DOHH2 (cell line): ENCODE measurements at regions not wholly inside any gene's neighbourhood (a gene's known extent, or its start where the extent isn't known, plus 50 kb on each side); places are given as distances from the start of the nearest gene placed in this dataset.

ENCODE experiments used
- H3F3A ChIP-seq: fragments of 200-600 bp; sonication (generic), shearing (Covaris generic); 2 replicates; pipeline ENCODE4 v1.6.0; 2016; ENCODE audit warnings: antibody characterized with exemption, mild to moderate bottlenecking; ENCODE audit not compliant: control insufficient read depth, insufficient read depth
- H3K27ac ChIP-seq: fragments of 200-600 bp; sonication (generic); 2 replicates; pipeline ENCODE4 v1.5.1; 2014; ENCODE audit warnings: low read depth, mild to moderate bottlenecking, low read length, moderate library complexity
- H3K27me3 ChIP-seq: fragments of 200-600 bp; sonication (generic); 2 replicates; pipeline ENCODE4 v1.6.1; 2014; ENCODE audit warnings: mild to moderate bottlenecking, low read length, mixed read lengths; ENCODE audit not compliant: control insufficient read depth
- H3K36me3 ChIP-seq: fragments of 200-600 bp; sonication (generic); 2 replicates; pipeline ENCODE4 v1.6.1; 2014; ENCODE audit warnings: mild to moderate bottlenecking, low read length, moderate library complexity, mixed read lengths; ENCODE audit not compliant: control insufficient read depth
- H3K4me1 ChIP-seq: fragments of 200-600 bp; sonication (generic); 2 replicates; pipeline ENCODE4 v1.6.1; 2014; ENCODE audit warnings: mild to moderate bottlenecking, low read length, mixed read lengths; ENCODE audit not compliant: control insufficient read depth
- H3K4me2 ChIP-seq: fragments of 200-600 bp; sonication (generic); 2 replicates; pipeline ENCODE4 v1.6.0; 2014; ENCODE audit warnings: mild to moderate bottlenecking, low read length, moderate library complexity
- H3K4me3 ChIP-seq: fragments of 200-600 bp; sonication (generic); 2 replicates; pipeline ENCODE4 v1.5.1; 2014; ENCODE audit warnings: mild to moderate bottlenecking, low read length, mixed read lengths
- H3K79me2 ChIP-seq: fragments of 200-600 bp; sonication (generic); 2 replicates; pipeline ENCODE4 v1.6.1; 2014; ENCODE audit warnings: mild to moderate bottlenecking, low read length, mixed read lengths; ENCODE audit not compliant: control insufficient read depth
- H3K9me2 ChIP-seq: fragments of 200-600 bp; sonication (generic); replicated peaks from 2 replicates; pipeline ENCODE4 v1.6.1; 2014; ENCODE audit warnings: mild to moderate bottlenecking, low read length, mixed read lengths; ENCODE audit not compliant: control insufficient read depth
- H3K9me3 ChIP-seq: fragments of 200-600 bp; sonication (generic); 2 replicates; pipeline ENCODE4 v1.6.1; 2014; ENCODE audit warnings: antibody characterized with exemption, low read length, mixed read lengths; ENCODE audit not compliant: control insufficient read depth, insufficient read depth
- H4K20me1 ChIP-seq: fragments of 200-600 bp; sonication (generic); 2 replicates; pipeline ENCODE4 v1.6.0; 2014; ENCODE audit warnings: low read depth, mild to moderate bottlenecking, antibody characterized with exemption, low read length, moderate library complexity; ENCODE audit not compliant: control insufficient read depth, insufficient read depth
- EZH2phosphoT487 ChIP-seq: fragments of 200-600 bp; sonication (generic); IDR thresholded peaks from 2 replicates; pipeline ENCODE4 v1.6.1; 2017; ENCODE audit warnings: borderline replicate concordance, mild to moderate bottlenecking, antibody characterized with exemption, low read length, moderate library complexity, mixed read lengths
- TF ChIP-seq, protein P1 (sequence below): fragments of 200-600 bp; sonication (generic); IDR thresholded peaks from one replicate; pipeline ENCODE4 v1.5.1; 2014; ENCODE audit warnings: antibody characterized with exemption, mild to moderate bottlenecking, low read depth, low read length; ENCODE audit not compliant: poor library complexity, severe bottlenecking

DNA sequence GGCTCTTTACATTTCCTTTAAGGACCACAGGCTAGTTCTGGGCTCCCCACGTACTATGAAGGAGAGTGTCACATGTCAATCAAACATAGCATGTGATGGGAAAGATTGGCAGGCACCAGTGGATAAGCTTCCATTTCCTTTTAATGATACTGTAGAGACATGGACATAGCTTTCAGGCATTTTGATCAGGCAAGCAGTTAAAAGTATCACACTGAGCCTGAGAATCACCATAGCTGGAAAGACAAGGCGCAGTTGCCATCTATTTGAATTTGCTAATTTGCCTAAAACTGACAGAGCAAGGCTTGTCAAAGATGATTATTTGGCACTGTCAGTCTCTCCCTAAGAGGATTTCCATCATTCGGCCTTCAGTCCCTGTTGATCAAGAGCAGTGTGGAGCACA is 263.4 kb upstream of the TAC1 start:
- H3K79me2 ChIP-seq: no peaks in the 10 kb centered on the region
- no peaks in the 10 kb centered on the region for H3K4me1 ChIP-seq
- TF ChIP-seq, protein P1, sequence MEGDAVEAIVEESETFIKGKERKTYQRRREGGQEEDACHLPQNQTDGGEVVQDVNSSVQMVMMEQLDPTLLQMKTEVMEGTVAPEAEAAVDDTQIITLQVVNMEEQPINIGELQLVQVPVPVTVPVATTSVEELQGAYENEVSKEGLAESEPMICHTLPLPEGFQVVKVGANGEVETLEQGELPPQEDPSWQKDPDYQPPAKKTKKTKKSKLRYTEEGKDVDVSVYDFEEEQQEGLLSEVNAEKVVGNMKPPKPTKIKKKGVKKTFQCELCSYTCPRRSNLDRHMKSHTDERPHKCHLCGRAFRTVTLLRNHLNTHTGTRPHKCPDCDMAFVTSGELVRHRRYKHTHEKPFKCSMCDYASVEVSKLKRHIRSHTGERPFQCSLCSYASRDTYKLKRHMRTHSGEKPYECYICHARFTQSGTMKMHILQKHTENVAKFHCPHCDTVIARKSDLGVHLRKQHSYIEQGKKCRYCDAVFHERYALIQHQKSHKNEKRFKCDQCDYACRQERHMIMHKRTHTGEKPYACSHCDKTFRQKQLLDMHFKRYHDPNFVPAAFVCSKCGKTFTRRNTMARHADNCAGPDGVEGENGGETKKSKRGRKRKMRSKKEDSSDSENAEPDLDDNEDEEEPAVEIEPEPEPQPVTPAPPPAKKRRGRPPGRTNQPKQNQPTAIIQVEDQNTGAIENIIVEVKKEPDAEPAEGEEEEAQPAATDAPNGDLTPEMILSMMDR: no peak
- TF ChIP-seq EZH2phosphoT487: no peak
- no peak overlapping the region for H3K4me3 ChIP-seq
- no peaks in the 10 kb centered on the region for H4K20me1 ChIP-seq
- no peaks in the 10 kb centered on the region for H3K36me3 ChIP-seq
- H3K9me2 ChIP-seq: no peaks in the 10 kb centered on the region
- H3K9me3 ChIP-seq: no peaks in the 10 kb centered on the region
- no peak overlapping the region for H3K4me2 ChIP-seq
- no peak overlapping the region for H3K27ac ChIP-seq
- no peaks in the 10 kb centered on the region for H3K27me3 ChIP-seq
- no peaks in the 10 kb centered on the region for H3F3A ChIP-seq

DNA sequence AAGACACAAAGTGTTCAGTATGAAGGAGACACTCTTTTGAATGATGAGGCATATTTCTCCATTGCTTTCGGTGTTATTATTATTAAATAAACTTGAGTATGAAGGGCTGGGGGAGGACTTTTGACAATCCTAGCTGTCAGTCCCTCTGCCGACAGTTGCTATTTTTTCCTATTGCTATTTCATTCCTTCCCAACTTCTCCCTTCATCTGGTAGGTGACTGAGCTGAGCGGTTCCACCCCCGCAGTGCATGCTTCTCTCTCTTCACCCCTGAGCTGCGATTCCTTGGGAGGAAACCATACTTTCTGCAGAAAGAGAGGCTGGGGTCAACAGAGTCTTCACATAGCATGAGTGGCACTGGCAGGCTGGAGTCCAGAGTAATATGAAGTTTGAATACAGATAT is 261.2 kb upstream of the TAC1 start:
- Histone ChIP-seq H3K9me3 (no peaks in the 10 kb centered on the region), H3K9me2 (no peaks in the 10 kb centered on the region), H3K27ac (no peak overlapping the region), H3K27me3 (no peaks in the 10 kb centered on the region), H3K36me3 (no peaks in the 10 kb centered on the region), H3K4me2 (no peak overlapping the region), H3K79me2 (no peaks in the 10 kb centered on the region), H3K4me1 (no peaks in the 10 kb centered on the region), H3F3A (no peaks in the 10 kb centered on the region), H3K4me3 (no peak overlapping the region), H4K20me1 (no peaks in the 10 kb centered on the region)
- TF ChIP-seq EZH2phosphoT487: no peak
- TF ChIP-seq, protein P1: no peak

DNA sequence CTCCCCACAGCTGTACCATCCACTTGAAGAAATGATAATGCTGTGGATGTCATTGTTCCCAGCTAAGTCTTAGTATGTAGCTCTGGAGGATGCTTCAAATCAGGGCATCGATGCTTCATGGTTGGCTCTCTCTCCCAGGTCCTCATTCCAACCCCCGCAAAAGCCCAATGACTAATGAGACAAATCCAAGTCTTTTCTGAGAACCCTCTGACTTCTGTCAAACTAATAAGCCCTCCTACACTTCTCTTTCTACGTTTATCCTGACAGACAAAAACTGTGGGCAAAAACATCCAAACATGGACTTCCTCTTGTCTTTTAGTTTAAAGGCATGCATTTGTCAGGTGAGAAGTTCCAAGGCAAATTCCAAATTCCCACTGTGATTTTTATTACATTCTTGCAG is 260.4 kb upstream of the TAC1 start:
- Histone ChIP-seq H3K9me2 (no peaks in the 10 kb centered on the region), H3K4me1 (no peaks in the 10 kb centered on the region), H3K27me3 (no peaks in the 10 kb centered on the region), H3K4me2 (no peak overlapping the region), H3K36me3 (no peaks in the 10 kb centered on the region), H4K20me1 (no peaks in the 10 kb centered on the region), H3K79me2 (no peaks in the 10 kb centered on the region), H3K9me3 (no peaks in the 10 kb centered on the region), H3K27ac (no peak overlapping the region), H3K4me3 (no peak overlapping the region), H3F3A (no peaks in the 10 kb centered on the region)
- TF ChIP-seq EZH2phosphoT487: no peak
- TF ChIP-seq, protein P1: no peak
